Nephron progenitor cell (in vitro differentiated cells): ENCODE measurements at regions not wholly inside any gene's neighbourhood (a gene's known extent, or its start where the extent isn't known, plus 50 kb on each side); places are given as distances from the start of the nearest gene placed in this dataset.

ENCODE experiments used
- DNase-seq: peaks from one replicate; pipeline ENCODE4 v3.0.0; 2021
- H3K27ac Mint-ChIP-seq: 2 replicates; pipeline ENCODE4 v1.8.0; 2021; ENCODE audit warnings: mild to moderate bottlenecking, moderate library complexity, mixed read lengths
- H3K27me3 Mint-ChIP-seq: 2 replicates; pipeline ENCODE4 v1.8.0; 2021; ENCODE audit warnings: mild to moderate bottlenecking, low read depth, mixed read lengths; ENCODE audit not compliant: poor library complexity
- H3K36me3 Mint-ChIP-seq: 2 replicates; pipeline ENCODE4 v1.8.0; 2021; ENCODE audit warnings: low read depth, mixed read lengths
- H3K4me1 Mint-ChIP-seq: 2 replicates; pipeline ENCODE4 v1.8.0; 2021; ENCODE audit warnings: mixed read lengths
- H3K4me3 Mint-ChIP-seq: 2 replicates; pipeline ENCODE4 v1.8.0; 2021; ENCODE audit warnings: mild to moderate bottlenecking, moderate library complexity, mixed read lengths
- H3K9me3 Mint-ChIP-seq: 2 replicates; pipeline ENCODE4 v1.8.0; 2021; ENCODE audit warnings: mild to moderate bottlenecking, moderate library complexity, mixed read lengths
- TF ChIP-seq, protein P1 (sequence below): fragments of 200-600 bp; sonication (generic); IDR thresholded peaks from 2 replicates; pipeline ENCODE4 v1.5.0; 2021; ENCODE audit warnings: antibody characterized with exemption

DNA sequence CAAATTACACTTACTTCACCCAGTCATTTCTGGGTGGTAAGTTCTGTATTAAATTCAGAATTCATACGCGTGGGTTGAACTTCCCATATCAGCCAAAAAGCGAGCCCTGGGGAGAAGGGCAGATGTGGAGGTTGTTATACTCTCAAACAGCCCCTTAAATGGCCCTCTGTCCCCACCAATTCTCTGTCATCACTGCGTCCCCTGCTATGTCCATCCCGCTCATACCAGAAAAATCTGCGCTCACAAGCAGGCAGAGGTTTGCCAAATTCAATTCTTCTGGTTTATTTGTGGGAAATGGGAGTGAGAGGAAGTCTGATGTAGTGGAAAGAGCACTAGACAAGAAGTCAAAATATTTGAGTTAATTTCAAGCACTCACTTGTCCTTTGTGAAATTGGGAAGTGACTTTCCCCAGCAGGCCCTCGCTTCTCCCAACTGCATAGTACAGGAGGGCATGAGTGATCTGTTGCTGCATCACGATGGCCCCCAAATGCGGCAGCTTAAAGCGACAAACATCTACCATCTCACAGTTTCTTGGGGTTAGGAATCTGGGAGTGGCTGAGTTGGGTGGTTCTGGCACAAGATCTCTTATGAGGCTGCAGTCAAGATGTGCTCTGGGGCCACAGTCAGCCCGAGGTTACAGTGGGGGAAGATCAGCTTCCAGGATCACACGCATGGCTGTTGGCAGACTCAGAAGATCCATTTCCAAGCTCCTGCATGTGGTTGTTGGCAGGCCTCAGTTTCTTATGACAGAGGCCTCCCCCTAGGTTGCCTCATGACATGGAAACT, 67.7 kb downstream of the CPN2 start:
- Mint-ChIP-seq H3K4me1 (peaks cover 44% of the 10 kb centered on the region), H3K4me3 (no peak overlapping the region), H3K27ac (no peak overlapping the region), H3K36me3 (no peaks in the 10 kb centered on the region), H3K9me3 (no peaks in the 10 kb centered on the region), H3K27me3 (peaks cover 17% of the 10 kb centered on the region)
- no peak for DNase-seq
- TF ChIP-seq, protein P1, sequence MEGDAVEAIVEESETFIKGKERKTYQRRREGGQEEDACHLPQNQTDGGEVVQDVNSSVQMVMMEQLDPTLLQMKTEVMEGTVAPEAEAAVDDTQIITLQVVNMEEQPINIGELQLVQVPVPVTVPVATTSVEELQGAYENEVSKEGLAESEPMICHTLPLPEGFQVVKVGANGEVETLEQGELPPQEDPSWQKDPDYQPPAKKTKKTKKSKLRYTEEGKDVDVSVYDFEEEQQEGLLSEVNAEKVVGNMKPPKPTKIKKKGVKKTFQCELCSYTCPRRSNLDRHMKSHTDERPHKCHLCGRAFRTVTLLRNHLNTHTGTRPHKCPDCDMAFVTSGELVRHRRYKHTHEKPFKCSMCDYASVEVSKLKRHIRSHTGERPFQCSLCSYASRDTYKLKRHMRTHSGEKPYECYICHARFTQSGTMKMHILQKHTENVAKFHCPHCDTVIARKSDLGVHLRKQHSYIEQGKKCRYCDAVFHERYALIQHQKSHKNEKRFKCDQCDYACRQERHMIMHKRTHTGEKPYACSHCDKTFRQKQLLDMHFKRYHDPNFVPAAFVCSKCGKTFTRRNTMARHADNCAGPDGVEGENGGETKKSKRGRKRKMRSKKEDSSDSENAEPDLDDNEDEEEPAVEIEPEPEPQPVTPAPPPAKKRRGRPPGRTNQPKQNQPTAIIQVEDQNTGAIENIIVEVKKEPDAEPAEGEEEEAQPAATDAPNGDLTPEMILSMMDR = no peak

DNA sequence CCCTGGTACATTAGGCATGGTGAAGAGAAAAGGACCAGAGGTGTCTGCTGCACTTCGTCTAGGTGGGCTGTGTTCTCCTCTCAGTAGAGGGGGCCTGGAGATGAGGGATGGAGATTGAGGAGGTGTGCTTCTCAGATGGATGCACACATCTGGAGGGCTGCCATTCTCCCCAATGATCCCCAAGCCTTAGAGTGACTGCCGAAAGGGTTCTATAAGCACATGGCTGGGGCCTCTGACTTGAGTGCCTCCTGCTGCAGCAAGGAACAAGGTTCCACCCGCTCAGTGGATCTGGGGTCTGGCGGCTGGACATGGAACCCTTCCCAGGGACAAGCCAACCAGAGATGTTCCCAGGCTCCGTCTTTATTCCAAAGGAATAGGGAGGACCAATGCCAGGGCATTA, 66.8 kb downstream of the CPN2 start:
- no peaks in the 10 kb centered on the region for H3K36me3 Mint-ChIP-seq
- no peaks in the 10 kb centered on the region for H3K9me3 Mint-ChIP-seq
- no peak overlapping the region for H3K27ac Mint-ChIP-seq
- H3K4me1 Mint-ChIP-seq = peaks cover 37% of the 10 kb centered on the region
- no peak overlapping the region for H3K4me3 Mint-ChIP-seq
- TF ChIP-seq, protein P1 = no peak
- H3K27me3 Mint-ChIP-seq = peaks cover 17% of the 10 kb centered on the region
- no peak for DNase-seq

DNA sequence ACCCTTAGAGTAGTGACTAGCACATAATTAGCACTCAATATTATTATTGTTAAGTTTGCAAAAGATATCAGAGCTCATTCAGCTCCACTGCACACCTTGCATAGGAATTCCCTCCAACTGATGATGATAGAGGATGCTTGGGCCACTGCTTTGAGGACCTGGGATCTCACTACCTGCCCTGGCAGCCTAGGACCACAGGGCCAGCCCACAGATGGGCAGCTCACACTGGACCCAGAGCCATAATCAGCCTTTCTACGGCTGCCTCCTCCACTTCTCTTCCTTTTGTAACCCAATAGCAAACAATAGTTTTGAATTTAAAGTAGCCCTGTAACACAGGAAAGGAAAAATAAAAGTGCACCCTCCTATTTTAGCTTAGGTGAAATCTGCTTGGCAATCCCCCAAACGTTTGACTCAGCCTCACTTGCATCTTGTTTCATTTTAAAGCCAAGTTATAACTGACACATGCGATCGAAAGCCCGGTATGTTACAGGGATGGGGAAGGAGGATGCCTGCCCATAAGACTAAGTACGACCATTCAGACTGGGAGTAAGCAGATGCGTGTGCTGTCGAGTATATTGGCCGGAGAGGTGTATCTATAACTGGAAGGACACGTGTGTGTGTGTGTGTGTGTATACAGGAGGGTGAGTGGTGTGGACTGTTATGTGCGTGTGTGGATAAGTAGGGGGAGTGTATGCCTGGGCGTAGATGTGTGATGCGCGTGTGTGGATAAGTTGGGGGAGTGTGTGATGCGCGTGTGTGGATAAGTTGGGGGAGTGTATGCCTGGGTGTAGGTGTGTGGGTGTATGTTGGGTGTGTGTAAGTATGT, 65.9 kb downstream of the CPN2 start:
- H3K27me3 Mint-ChIP-seq = peaks cover 19% of the 10 kb centered on the region
- H3K4me1 Mint-ChIP-seq = peaks cover 28% of the 10 kb centered on the region
- peaks cover 4% of the 10 kb centered on the region for H3K36me3 Mint-ChIP-seq
- H3K4me3 Mint-ChIP-seq = no peak overlapping the region
- TF ChIP-seq, protein P1 = no peak
- peaks cover 3% of the 10 kb centered on the region for H3K9me3 Mint-ChIP-seq
- no peak overlapping the region for H3K27ac Mint-ChIP-seq
- no peak for DNase-seq

DNA sequence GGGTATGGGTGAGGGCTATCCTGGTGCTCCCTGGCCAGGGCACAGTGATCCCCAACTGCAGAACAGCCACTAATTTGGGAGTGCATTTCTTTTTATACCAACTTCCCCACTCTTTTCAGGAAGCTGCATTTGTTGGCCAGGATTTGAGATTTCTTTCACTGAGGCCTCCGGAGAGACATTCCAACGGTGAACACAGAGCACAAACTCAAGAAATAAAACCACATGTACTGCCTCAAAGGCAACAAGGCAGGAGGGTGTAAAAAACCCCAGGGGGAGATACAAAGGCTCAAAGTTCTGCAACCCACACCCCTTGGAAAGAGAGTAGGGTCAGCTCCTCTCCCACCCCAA, 65.3 kb downstream of the CPN2 start:
- Mint-ChIP-seq H3K9me3 (peaks cover 5% of the 10 kb centered on the region), H3K36me3 (peaks cover 5% of the 10 kb centered on the region), H3K27ac (no peak overlapping the region), H3K4me1 (peaks cover 22% of the 10 kb centered on the region), H3K27me3 (peaks cover 19% of the 10 kb centered on the region), H3K4me3 (no peak overlapping the region)
- TF ChIP-seq, protein P1 = no peak
- no peak for DNase-seq

DNA sequence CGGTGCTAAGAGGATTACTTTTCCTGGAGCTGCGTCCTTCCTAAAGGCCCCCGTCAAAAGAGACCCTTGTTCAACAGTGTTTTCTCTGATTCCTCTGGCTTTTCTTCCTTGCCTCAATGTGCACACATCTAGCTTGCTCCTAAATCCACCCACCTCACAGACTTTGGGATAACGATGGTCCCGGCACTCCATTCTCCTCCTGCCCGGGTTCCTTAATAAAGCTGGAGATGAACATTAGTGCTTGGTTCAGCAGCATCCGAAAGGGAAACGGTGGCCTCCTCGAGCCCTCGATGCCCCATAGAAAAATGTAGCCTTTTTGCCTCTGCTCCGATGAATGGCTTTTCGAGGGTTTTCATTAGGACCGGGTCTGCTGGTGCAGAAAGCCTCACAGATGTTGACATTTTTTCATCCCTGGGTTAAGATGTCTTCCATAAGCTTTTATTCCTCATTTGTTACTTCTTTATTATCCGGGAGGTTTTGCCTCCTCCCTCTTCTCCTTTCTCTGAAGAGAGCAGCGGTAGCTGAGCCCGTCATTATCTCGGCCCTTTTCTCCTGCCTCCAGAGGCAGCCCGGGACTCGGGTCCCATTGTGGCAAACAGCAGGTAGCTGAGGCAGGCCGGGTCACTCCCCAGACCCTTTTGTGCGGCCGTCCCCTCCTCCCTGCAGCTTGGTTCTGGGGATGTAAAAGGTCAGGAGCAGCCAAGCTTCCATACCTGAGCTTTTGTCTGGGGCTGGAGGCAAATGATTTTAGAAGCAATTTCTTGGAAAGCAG, 64.6 kb downstream of the CPN2 start:
- Mint-ChIP-seq H3K9me3 (peaks cover 10% of the 10 kb centered on the region), H3K36me3 (peaks cover 5% of the 10 kb centered on the region), H3K4me3 (no peak overlapping the region), H3K4me1 (peaks cover 15% of the 10 kb centered on the region), H3K27me3 (peaks cover 19% of the 10 kb centered on the region), H3K27ac (no peak overlapping the region)
- TF ChIP-seq, protein P1 = no peak
- DNase-seq = no peak
